CMK (cell line): ENCODE measurements at regions not wholly inside any gene's neighbourhood (a gene's known extent, or its start where the extent isn't known, plus 50 kb on each side); places are given as distances from the start of the nearest gene placed in this dataset.
"Not testable (repeated sequence)": the region's sequence is repeated elsewhere in the genome, so short reads cannot be mapped to it uniquely, and the experiment has no call there.

Source experiments
- DNase-seq: peaks from one replicate; pipeline ENCODE4 v3.0.0-alpha.2; 2010; ENCODE audit warnings: low read depth

GRCh38 chr10:57336865-57337264, 930.8 kb downstream of the IPMK start:
- DNase-seq, result no peak

GRCh38 chr10:57336341-57336740, 931.4 kb downstream of the IPMK start:
- DNase-seq, result no peak

- no peak for DNase-seq
Observed at GRCh38 chr10:57334523-57334922, 933.2 kb downstream of the IPMK start.

- no peak for DNase-seq
Observed at GRCh38 chr10:57333880-57334279, 933.8 kb downstream of the IPMK start.

GRCh38 chr10:57321400-57321854, 946.3 kb downstream of the IPMK start:
- not testable (repeated sequence) for DNase-seq

- no peak for DNase-seq
Observed at GRCh38 chr10:57320416-57320815, 947.3 kb downstream of the IPMK start.

GRCh38 chr10:57314046-57314445, 953.0 kb upstream of the ZWINT start:
- no peak for DNase-seq

GRCh38 chr10:57303566-57303965, 942.5 kb upstream of the ZWINT start:
- DNase-seq, result no peak

- no peak for DNase-seq
Observed at GRCh38 chr10:57300718-57301117, 939.7 kb upstream of the ZWINT start.

GRCh38 chr10:57294698-57295097, 933.6 kb upstream of the ZWINT start:
- DNase-seq, result no peak

- DNase-seq, result no peak
Observed at GRCh38 chr10:57288754-57289153, 927.7 kb upstream of the ZWINT start.

- no peak for DNase-seq
Observed at GRCh38 chr10:57262892-57263291, 901.8 kb upstream of the ZWINT start.

GRCh38 chr10:57260175-57260574, 899.1 kb upstream of the ZWINT start:
- DNase-seq, result no peak

- DNase-seq, result no peak
Observed at GRCh38 chr10:57249615-57250281, 888.7 kb upstream of the ZWINT start.

GRCh38 chr10:57247271-57247670, 886.2 kb upstream of the ZWINT start:
- DNase-seq, result no peak

- no peak for DNase-seq
Observed at GRCh38 chr10:57225920-57226319, 864.9 kb upstream of the ZWINT start.

GRCh38 chr10:57224811-57225210, 863.8 kb upstream of the ZWINT start:
- no peak for DNase-seq

- no peak for DNase-seq
Observed at GRCh38 chr10:57222603-57223002, 861.5 kb upstream of the ZWINT start.

GRCh38 chr10:57222129-57222528, 861.1 kb upstream of the ZWINT start:
- no peak for DNase-seq

GRCh38 chr10:57221674-57222073, 860.6 kb upstream of the ZWINT start:
- no peak for DNase-seq

GRCh38 chr10:57218382-57218781, 857.3 kb upstream of the ZWINT start:
- no peak for DNase-seq

GRCh38 chr10:57202356-57202755, 841.3 kb upstream of the ZWINT start:
- no peak for DNase-seq

GRCh38 chr10:57188846-57189245, 827.8 kb upstream of the ZWINT start:
- DNase-seq, result no peak

- no peak for DNase-seq
Observed at GRCh38 chr10:57186201-57186600, 825.1 kb upstream of the ZWINT start.
